Muscle of arm (tissue), 1 donor: ENCODE measurements at regions not wholly inside any gene's neighbourhood (a gene's known extent, or its start where the extent isn't known, plus 50 kb on each side); places are given as distances from the start of the nearest gene placed in this dataset.

ENCODE experiments used
- DNase-seq: peaks from one replicate; pipeline ENCODE4 v3.0.0-alpha.2; 2013

DNA sequence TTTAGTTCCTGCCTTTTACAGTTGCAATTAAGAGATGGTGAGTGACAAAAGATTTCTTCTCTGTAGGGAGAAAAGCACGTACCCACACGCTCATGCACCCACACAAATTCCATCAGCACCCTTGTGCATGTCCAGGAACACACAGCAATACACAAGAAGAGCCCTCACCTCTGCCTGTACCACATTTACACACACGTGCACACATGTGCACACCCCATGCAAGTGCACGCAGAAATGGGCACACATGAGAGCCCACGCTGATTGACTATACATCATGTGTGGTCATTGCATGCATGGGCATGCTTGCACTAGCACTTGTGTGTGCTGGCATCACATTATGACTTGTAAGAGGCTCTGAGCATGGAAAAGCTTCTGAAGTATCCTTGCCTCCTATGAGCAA is 70.5 kb downstream of the SERPINA3 start:
- DNase-seq: no peak

DNA sequence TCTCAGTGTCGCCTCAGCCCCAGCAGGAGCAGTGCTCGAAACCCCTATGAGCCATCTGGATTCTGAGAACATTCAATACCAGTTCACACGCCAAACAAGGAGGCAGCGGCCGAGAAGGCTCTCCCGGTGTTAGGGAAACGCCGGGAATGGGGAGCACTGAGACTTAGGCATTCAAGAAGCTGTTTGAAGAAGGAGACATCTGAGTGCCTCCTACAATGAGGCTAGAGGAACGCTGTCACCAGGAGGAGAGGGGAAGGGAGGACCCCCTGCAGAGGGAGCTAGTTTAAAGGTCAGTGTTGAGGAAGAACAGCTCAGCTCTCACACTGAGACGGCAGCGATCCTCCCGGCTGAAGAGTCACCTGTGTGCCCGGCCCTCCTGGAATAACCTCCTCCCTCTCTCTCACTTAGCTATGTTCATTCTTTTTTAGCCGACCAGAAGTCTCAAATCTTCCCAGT is 69.9 kb downstream of the SERPINA3 start:
- no peak for DNase-seq

GRCh38 chr14:94681300-94682060 is 69.3 kb downstream of the SERPINA3 start:
- no peak for DNase-seq

GRCh38 chr14:94680862-94681288 is 68.7 kb downstream of the SERPINA3 start:
- no peak for DNase-seq

- DNase-seq: peak; percentile 20
Observed at GRCh38 chr14:94679937-94680861, 68.0 kb downstream of the SERPINA3 start.

DNA sequence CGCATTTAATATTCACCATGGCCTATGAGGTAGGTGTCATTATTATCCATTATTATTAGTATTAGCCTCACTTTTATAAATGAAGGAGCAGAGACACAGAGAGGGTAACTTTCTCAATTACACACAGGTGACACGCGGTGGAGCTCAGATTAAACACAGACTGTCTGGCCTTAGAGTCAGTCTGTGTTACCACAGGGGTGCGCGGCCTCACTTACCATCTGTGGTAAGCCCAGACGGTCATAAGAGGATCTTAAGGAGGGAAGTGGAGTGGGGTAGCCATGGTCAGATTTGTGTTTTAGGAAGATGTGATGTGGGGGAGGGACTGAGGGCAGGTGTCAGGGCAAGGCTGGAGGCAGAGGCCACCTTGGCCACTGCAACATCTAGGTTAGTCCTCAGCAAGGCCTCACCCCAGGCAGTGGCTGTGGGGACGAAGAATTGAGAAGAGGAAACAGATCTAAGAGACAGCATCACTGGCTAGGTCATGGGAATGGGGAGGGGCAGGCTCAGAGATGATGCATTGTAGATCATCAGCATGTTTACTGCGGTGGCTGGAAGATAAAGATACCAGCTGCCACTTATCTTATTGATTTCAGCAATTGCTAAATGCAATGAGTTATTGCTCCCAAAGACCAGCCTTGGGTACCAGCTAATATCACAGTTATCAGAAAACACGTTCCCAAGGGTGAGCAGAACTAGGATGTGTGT is 67.1 kb downstream of the SERPINA3 start:
- DNase-seq: no peak

DNA sequence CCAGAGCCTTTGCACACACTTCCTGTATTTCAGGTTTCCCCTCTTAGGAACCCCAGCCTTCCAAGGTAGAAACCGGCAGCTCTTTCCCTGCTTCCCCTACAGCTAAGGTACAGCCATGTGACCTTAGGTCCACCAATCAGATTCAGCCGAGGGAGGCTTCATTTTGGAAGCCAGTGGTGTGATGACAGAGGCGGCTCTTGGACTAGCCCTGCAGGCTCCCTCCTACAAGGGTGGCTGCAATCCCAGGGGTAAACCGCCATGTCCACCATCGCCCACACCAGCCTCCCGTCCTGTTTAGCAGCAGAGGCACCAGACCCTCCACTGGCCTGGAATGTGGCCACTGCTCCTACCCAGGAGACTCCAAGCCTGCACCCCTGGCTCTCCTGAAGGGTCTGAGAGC is 65.6 kb downstream of the SERPINA3 start:
- no peak for DNase-seq

GRCh38 chr14:94677213-94677612 is 65.0 kb downstream of the SERPINA3 start:
- no peak for DNase-seq

DNA sequence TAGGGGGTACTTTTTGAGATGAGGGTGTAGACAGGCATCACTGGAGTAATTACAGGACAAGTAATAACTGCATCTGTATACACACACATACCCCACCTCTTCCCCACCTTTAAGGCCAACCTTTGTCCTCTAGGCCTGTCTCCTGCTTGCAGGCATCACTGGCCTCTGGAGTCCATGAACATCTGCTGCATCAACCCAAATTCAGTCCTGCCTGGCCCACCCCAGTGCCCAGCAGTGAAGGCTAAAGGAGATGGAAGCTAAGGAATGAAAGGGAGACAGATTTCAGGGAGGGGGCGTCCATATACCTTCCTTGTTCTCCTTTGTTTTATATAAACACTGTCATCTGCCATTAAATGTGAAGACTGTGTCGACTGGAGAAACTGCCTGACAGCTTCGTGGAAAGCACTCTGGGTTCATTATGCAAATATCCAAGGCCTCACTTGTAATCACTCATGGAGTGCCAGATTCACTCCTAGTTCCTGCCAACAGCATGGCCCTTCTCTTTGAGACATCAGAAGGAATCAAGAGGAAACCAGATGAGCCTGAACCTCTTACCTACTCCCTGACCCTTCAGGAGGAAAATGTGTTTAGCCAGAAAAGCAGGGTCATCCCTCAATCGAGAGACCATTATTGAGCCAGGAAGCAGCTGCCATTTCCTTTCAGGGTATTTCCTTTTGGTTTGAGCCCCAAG is 64.4 kb downstream of the SERPINA3 start:
- no peak for DNase-seq

DNA sequence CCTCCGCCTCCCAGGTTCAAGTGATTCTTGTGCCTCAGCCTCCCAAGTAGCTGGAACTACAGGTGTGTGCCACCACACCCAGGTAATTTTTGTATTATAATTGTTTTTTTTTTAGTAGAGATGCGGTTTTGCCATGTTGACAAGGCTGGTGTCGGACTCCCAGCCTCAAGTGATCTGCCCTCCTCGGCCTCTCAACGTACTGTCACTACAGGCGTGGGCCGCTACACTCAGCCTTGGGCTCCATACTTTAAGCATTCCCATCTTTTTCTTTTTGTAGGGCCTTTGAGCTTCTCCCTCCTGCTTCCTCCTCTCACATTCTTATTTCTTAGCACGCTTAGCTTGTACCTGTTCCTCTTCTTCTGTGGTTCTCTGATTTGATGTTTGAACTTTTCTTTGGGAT is 62.8 kb downstream of the SERPINA3 start:
- DNase-seq: no peak

- no peak for DNase-seq
Observed at GRCh38 chr14:94673781-94674231, 61.6 kb downstream of the SERPINA3 start.
